Peyer's patch (tissue), 4 donors: ENCODE measurements at regions not wholly inside any gene's neighbourhood (a gene's known extent, or its start where the extent isn't known, plus 50 kb on each side); places are given as distances from the start of the nearest gene placed in this dataset.

Experiments used
- POLR2A ChIP-seq, 2 donors: fragments of 450-650 bp; IDR thresholded peaks; one replicate each; pipeline ENCODE4 v1.5.1; 2017; ENCODE audit warnings: antibody characterized with exemption in 2 of 2, mild to moderate bottlenecking in 2 of 2, moderate library complexity in 2 of 2
- TF ChIP-seq, protein P1 (sequence below), 6 experiments: fragments of 450-650 bp in 4 of 6; fragments of 200-600 bp in 2 of 6; sonication (generic) in 1 of 6; IDR thresholded peaks; one replicate each; pipeline ENCODE4 v1.5.1; 2017 to 2019; ENCODE audit warnings: antibody characterized with exemption in 6 of 6, mild to moderate bottlenecking in 3 of 6, moderate library complexity in 1 of 6

DNA sequence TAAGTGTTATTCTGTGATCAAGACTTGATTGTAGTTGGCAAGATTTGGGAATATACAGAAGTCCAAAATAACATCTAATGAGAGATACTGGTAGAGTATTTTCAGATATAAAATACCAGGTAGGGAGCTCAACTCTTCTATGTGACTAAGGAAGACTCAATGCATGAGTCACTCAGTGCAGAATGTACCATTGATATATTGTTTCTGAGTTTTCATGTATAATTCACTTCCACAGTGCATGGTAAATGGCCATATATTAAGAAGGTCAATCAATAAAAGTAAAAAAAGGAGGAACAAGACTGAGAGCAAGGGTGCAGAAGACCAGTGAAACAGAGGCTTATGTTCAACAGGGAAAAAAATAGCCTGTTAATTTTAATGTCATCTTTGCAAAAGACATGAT, 1387.9 kb downstream of the CDH8 start:
- TF ChIP-seq POLR2A (IDR thresholded peaks at IDR 0.05) = no peak
- TF ChIP-seq, protein P1, sequence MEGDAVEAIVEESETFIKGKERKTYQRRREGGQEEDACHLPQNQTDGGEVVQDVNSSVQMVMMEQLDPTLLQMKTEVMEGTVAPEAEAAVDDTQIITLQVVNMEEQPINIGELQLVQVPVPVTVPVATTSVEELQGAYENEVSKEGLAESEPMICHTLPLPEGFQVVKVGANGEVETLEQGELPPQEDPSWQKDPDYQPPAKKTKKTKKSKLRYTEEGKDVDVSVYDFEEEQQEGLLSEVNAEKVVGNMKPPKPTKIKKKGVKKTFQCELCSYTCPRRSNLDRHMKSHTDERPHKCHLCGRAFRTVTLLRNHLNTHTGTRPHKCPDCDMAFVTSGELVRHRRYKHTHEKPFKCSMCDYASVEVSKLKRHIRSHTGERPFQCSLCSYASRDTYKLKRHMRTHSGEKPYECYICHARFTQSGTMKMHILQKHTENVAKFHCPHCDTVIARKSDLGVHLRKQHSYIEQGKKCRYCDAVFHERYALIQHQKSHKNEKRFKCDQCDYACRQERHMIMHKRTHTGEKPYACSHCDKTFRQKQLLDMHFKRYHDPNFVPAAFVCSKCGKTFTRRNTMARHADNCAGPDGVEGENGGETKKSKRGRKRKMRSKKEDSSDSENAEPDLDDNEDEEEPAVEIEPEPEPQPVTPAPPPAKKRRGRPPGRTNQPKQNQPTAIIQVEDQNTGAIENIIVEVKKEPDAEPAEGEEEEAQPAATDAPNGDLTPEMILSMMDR (IDR thresholded peaks at IDR 0.05) = no peak
